ENCODE measurements at regions not wholly inside any gene's neighbourhood (a gene's known extent, or its start where the extent isn't known, plus 50 kb on each side); places are given as distances from the start of the nearest gene placed in this dataset.

- DNase-seq (ENCODE audit: low read depth): no peak
Observed at GRCh38 chr7:27299861-27300260, 57.3 kb downstream of the EVX1 start.

GRCh38 chr7:27300421-27300820 is 57.8 kb downstream of the EVX1 start:
- peak; percentile 17 for DNase-seq (ENCODE audit: low read depth)

GRCh38 chr7:27302590-27302989 is 60.0 kb downstream of the EVX1 start:
- DNase-seq (ENCODE audit: low read depth): no peak

- DNase-seq (ENCODE audit: low read depth): no peak
Observed at GRCh38 chr7:27303026-27303425, 60.4 kb downstream of the EVX1 start.

- DNase-seq (ENCODE audit: low read depth): no peak
Observed at GRCh38 chr7:27305854-27306253, 63.3 kb downstream of the EVX1 start.

GRCh38 chr7:27312820-27313219 is 70.2 kb downstream of the EVX1 start:
- no peak for DNase-seq (ENCODE audit: low read depth)

GRCh38 chr7:27314111-27314510 is 71.5 kb downstream of the EVX1 start:
- DNase-seq (ENCODE audit: low read depth): no peak

GRCh38 chr7:27315066-27315465 is 72.5 kb downstream of the EVX1 start:
- no peak for DNase-seq (ENCODE audit: low read depth)

GRCh38 chr7:27316311-27316710 is 73.7 kb downstream of the EVX1 start:
- peak; percentile 56 for DNase-seq (ENCODE audit: low read depth)

- DNase-seq (ENCODE audit: low read depth): no peak
Observed at GRCh38 chr7:27324246-27324645, 81.6 kb downstream of the EVX1 start.

- DNase-seq (ENCODE audit: low read depth): no peak
Observed at GRCh38 chr7:27329909-27330308, 87.3 kb downstream of the EVX1 start.

- DNase-seq (ENCODE audit: low read depth): no peak
Observed at GRCh38 chr7:27339478-27339877, 96.9 kb downstream of the EVX1 start.

GRCh38 chr7:27344471-27344870 is 101.9 kb downstream of the EVX1 start:
- no peak for DNase-seq (ENCODE audit: low read depth)

GRCh38 chr7:27345164-27345887 is 102.7 kb downstream of the EVX1 start:
- DNase-seq (ENCODE audit: low read depth): no peak

GRCh38 chr7:27345997-27346396 is 103.4 kb downstream of the EVX1 start:
- DNase-seq (ENCODE audit: low read depth): no peak

GRCh38 chr7:27346531-27347275 is 104.1 kb downstream of the EVX1 start:
- DNase-seq (ENCODE audit: low read depth): peak; percentile 63

GRCh38 chr7:27347276-27347640 is 104.7 kb downstream of the EVX1 start:
- no peak for DNase-seq (ENCODE audit: low read depth)

GRCh38 chr7:27349621-27350020 is 107.0 kb downstream of the EVX1 start:
- no peak for DNase-seq (ENCODE audit: low read depth)

GRCh38 chr7:27351137-27351536 is 108.5 kb downstream of the EVX1 start:
- DNase-seq (ENCODE audit: low read depth): no peak

- DNase-seq (ENCODE audit: low read depth): no peak
Observed at GRCh38 chr7:27351786-27352185, 109.2 kb downstream of the EVX1 start.

- DNase-seq (ENCODE audit: low read depth): no peak
Observed at GRCh38 chr7:27359181-27360125, 116.9 kb downstream of the EVX1 start.

GRCh38 chr7:27361522-27361921 is 118.9 kb downstream of the EVX1 start:
- no peak for DNase-seq (ENCODE audit: low read depth)

GRCh38 chr7:27362026-27362425 is 119.4 kb downstream of the EVX1 start:
- DNase-seq (ENCODE audit: low read depth): no peak
